ACHN (cell line): ENCODE measurements at regions not wholly inside any gene's neighbourhood (a gene's known extent, or its start where the extent isn't known, plus 50 kb on each side); places are given as distances from the start of the nearest gene placed in this dataset.
A peak's percentile ranks its signal among the peaks of the same experiment; 100 is the strongest.

Experiments used
- DNase-seq: peaks from one replicate; pipeline ENCODE4 v3.0.0-alpha.2; 2015
- in situ Hi-C: cut with HindIII; loops from 2 replicates; pipeline ENCODE4 v1.10.0; 2017; ENCODE audit warnings: low sequenced_read_pairs, low pct_ligation_motif_present, low pct_unique_long_range_greater_than_20kb

DNA sequence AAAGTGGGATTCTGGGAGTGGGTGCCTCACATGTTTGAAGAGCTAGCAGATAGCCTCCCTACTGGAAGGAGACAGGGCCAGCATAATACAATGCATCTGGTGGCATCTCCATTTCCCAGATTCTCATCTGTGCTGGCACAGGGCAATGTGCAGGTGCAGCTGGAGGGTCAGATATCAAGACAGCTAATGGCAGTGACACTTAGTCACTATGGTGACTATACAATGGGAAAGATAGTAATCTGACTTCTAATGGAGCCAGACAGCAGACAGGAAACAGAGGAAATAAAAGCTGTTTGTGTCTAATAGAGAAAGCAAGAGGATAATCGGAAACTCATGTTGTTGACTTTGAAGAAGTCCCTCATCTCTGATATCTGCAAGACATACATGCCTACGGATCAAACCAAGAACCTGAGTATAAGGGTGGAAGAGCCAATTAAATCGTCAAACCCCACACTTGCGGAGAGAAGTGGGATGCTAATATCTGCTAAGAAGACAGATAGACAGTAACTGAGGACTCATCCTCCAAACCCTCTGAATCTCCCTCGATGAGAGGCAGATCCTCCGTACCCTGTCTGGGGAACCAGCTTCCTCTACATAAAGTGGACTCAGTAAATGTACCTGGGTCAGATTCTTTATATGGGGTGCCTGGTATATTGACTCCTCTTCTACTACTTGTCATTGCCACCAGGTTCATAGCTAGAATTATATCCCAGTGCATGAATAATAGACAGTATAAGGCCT lies 692.7 kb downstream of the SOCS6 start:
- in situ Hi-C loops = no loop called here
- no peak for DNase-seq

DNA sequence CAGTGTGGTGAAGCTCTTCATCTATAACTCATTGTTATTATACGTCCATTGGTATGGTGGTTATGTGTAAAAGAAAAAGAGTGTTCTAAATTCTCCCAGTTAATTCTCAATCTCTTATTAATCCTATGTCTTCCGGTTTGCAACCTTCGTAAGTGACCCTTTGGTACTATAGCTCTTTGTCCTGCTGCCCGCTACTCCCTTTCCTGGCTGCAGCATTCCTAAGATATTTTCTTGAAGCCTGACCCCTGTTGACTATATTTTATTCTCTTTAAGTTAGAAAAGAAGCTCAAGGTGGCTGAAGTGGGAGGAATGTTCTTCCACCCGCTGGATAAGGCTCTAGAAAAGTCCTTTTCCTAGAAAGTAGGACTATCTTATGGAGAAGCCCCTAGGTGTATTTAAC lies 684.8 kb downstream of the SOCS6 start:
- in situ Hi-C loops = no loop called here
- DNase-seq = no peak

GRCh38 chr18:70966419-70966818 lies 677.6 kb downstream of the SOCS6 start:
- in situ Hi-C loops = no loop called here
- DNase-seq = no peak

DNA sequence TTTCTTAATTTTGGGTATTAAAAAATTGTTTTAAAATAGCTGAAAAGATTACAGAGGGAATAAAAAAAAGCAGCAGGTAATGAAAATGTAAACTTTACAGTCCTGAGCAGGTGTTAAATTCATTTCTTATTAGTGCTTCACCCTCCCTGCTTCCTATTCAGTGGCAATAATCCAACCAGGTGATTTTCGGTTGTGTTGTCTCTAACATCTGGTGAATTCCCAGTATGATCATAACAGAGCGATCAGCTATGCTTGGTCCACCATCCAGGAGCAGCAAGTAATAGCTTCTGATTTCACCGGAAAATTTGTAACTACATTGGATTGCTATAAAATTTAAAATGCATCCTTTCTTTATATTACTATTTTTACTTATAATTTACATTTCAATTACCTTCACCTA lies 673.1 kb downstream of the SOCS6 start:
- in situ Hi-C loops = no loop called here
- DNase-seq = no peak

- in situ Hi-C loops = no loop called here
- no peak for DNase-seq
Observed at GRCh38 chr18:70956554-70956953, 667.7 kb downstream of the SOCS6 start.

DNA sequence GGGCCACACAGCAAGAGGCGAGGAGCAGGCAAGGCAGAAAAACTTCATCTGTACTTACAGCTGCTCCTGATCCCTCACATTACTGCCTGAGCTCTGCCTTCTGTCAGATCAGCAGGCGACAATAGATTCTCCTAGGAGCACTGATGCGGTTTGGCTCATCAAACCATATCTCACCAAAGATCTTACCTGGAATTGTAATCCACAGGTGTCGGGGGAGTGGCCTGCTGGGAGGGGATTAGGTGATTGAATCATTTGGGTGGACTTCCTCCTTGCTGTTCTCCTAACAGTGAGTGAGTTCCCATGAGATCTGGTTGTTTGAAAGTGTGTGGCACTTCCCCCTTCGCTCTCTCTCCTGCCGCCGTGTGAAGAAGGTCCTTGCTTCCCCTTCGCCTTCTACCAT lies 647.3 kb downstream of the SOCS6 start:
- in situ Hi-C loops = no loop called here
- DNase-seq = no peak

- DNase-seq = peak; percentile 23
- in situ Hi-C loops = no loop called here
Observed at GRCh38 chr18:70931942-70932814, 643.3 kb downstream of the SOCS6 start.

DNA sequence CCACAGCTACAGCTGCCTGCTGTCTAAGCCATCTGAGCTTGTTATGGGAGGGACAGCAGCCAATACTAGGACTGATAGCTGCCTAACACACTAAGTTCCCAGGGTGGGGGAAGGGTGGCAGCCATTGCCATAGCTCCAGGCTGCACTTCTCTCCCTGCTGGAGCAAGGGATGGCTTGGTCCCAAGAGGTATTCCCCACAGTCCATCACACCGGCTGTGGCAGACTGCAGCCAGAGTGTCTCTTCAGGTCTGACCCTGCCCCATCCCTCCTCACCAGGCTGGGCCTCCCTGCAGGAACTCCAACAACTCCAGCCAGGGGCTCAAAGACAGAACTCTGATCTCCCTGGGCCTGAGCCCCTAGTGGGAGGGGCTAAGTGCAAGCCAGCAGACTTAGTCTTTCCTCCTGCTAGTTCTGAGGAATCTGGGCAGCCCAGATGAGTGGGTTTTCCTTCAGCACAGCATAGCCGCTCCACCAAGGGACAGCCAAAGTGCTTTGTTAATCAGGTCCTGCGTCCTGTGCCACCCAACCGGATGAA lies 632.1 kb downstream of the SOCS6 start:
- in situ Hi-C loops = no loop called here
- no peak for DNase-seq

DNA sequence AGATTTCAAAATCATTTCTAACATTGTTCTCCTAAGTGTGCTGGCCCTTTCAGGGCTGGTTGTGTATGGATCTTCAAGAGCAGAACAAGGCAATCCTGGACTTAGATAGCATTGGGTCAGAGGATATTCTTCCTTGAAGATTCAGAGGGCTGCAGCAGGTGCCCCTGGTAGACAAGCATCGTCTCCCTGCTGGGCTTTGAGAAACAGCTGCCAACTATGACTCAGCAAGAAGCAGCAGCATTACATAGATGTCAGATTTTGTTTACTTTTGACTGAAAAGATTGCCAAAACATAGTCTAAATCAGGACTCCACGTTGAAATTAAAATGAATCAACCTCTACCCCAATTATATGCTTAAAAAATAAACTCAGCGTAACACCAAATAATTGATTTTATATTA lies 618.8 kb downstream of the SOCS6 start:
- DNase-seq = no peak
- in situ Hi-C loops = no loop called here

GRCh38 chr18:70892381-70892780 lies 603.5 kb downstream of the SOCS6 start:
- in situ Hi-C loops = no loop called here
- no peak for DNase-seq

DNA sequence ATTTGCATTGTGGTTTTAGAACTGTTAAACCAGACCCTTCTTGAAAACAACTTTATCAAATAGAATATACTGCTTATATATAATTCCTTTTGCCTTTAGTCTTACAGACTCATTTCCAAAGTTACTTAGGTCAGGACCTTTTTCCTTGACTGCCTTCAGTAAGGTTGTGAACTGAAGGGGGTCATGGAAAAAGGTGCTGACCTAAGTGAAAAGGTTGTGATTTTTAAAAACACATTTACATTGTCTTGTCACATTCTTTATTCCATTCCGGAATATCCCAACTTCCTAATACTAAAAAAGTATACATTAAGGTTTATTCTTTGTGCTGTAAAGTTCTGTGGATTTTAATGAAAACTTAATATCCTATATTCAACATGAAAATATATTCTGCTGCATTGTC lies 581.4 kb downstream of the SOCS6 start:
- DNase-seq = no peak
- in situ Hi-C loops = no loop called here

- DNase-seq = no peak
- in situ Hi-C loops = no loop called here
Observed at GRCh38 chr18:70848329-70848728, 559.5 kb downstream of the SOCS6 start.

- DNase-seq = no peak
- in situ Hi-C loops = no loop called here
Observed at GRCh38 chr18:70840649-70841048, 551.8 kb downstream of the SOCS6 start.

DNA sequence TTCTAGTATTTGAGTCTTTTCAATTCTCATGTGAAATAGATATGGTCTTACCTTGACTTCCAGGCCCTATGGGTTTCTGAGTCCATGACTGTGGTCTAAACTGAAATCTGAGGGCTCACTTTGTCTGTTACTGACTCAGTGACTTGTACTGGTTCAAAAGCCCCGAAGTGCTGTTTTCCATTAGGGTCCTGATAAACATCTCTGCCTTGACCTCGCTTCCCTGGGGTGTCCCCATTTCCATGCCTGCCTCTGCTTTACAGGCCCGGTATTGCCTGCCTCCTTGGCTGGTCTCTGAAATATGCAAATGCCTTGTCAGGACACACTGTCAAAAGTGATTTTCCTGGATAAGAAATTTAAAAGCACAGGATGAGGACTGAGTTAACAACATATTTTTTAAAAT lies 538.8 kb downstream of the SOCS6 start:
- no peak for DNase-seq
- in situ Hi-C loops = no loop called here

GRCh38 chr18:70826571-70826970 lies 537.7 kb downstream of the SOCS6 start:
- no peak for DNase-seq
- in situ Hi-C loops = no loop called here

DNA sequence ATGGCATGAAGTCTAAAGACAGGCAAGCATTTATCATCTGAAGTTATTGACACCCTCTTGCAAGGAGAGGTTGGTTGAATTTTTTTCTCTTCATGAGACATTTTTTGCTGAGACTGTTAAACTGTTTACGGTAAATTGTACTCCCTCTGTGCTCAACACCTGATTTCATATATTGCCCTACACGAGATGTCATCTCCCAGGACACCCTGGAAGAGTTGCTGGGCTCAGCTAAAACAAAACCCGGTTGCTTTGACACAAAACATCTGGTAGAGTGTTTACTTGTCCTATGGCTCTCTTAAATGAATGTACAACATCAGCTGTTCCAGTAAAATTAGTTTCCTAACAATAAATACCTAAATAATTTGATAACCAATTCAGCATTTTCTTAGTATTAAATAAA lies 533.8 kb downstream of the SOCS6 start:
- DNase-seq = no peak
- in situ Hi-C loops = no loop called here

DNA sequence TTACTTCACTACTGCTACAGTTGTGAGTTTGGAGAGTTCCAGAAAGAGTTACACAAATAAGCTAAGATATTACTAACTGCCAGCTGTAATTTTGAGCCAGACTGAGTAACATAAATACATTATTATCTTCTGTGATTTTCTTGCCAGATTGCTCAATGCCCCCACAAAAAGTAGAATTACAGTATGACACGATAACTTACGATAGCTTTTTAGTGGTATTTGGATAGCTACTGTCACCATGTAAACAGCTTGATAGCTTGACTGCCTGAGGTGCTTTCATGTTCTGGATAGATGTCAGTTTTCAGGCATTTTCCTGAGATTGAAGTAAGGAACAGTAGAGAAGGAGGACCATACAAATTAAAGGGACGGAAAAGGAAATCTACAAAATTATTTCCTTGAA lies 533.3 kb downstream of the SOCS6 start:
- in situ Hi-C loops = no loop called here
- no peak for DNase-seq

DNA sequence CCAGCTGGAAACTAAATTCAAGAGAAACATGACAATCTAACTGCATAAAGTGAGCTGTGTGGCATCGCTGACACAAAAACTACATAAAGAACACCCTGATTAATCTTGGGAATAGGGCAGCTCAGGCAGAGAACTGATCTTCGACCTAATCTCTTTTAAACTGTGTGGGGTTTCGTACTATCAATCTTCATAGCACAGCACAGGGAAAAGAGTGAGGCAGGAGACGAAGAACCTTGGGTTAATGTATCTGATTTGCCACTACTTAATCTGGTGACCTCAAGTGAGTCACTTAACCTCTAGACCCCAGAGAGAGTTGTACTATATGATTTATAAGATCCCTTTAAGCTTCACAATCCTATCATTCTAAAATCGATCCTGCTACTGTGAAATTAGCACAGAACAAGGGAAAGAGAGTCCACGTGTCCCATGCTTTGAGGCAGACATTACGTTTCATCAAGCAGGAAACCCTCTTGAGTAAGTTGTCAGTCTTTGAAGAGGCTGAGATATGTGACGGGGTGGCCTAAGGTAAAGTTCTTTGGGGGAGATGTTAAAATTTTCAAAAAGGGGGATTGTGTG lies 519.7 kb downstream of the SOCS6 start:
- no peak for DNase-seq
- in situ Hi-C loops = no loop called here

GRCh38 chr18:70781860-70782453 lies 493.1 kb downstream of the SOCS6 start:
- peak; percentile 42 for DNase-seq

More at GRCh38 chr18:70781860-70782453, 493.1 kb downstream of the SOCS6 start:
- in situ Hi-C loops = no loop called here
